GM21390 (cell line): ENCODE measurements at regions not wholly inside any gene's neighbourhood (a gene's known extent, or its start where the extent isn't known, plus 50 kb on each side); places are given as distances from the start of the nearest gene placed in this dataset.
"Not testable (repeated sequence)": the region's sequence is repeated elsewhere in the genome, so short reads cannot be mapped to it uniquely, and the experiment has no call there.

Experiments
- ATAC-seq: cut with Tn5 transposase; IDR thresholded peaks from one replicate; pipeline ENCODE4 v1.9.1; 2021; ENCODE audit not compliant: unreplicated experiment

DNA sequence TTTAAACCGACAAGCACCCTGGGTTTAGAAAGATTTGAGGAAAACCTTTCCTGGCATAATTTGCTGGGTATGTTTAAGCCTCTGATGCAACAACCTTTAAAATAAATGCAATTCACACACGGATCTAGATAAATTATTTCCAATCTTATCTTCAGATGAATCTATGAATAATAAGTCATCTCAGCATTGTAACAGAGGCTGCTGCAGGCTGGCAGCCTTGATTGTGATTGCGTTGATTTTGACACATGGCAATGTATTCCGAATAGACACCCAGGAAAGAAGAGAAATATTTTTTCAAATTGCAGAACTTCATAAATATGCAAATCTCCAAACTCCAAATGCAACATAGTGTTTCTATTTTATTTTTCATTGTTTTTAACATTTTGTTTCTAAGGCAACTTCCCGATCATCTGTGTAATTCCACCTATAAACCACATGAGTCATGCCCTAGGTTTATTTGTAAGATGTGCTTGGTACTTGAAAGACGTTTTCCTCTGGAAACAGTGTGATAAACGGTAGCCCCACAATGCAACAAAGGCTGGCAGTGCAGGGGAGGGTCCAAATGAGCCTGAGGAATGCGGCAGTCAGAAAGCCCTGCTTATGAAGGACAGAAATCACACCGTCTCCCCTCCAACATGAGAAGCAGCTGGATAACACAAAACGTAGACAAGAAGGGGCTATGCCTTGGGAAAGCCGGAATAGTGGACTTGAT, 359.0 kb downstream of the BRD1 start:
- ATAC-seq: no peak

DNA sequence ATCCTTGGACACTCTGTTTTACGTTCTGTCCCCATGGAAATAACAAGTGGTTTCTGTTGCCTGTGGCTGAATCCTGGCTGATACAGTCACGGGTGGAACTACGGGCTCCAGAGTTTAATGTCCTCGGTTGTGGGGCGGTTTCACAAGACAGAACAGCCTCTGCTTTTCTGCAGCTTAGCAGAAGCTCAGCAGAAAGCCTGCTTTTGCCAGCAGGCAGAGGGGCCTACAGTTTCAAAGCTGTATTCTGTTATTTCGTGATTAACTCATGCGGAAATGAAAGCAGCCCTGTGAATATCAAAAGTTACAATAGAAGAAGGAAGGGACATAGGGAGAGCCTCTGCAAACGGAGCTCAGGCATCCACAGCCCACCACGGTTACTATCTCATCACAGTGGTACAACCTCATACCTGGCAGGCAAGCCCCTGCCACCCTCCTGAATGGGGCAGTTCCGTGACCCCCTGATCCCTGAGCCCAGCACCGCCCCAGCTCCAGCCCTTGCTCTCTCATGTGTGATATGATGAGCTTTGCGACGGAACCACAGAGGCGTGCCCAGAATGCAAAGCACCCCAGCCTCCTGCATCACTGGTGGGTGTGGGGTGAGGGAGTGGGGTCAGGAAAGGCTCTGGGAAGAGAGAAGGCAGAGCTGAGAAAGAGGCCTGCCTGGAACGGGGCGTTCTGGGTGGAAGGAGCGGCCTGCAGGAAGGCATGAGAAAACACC, 360.6 kb downstream of the BRD1 start:
- ATAC-seq: no peak

DNA sequence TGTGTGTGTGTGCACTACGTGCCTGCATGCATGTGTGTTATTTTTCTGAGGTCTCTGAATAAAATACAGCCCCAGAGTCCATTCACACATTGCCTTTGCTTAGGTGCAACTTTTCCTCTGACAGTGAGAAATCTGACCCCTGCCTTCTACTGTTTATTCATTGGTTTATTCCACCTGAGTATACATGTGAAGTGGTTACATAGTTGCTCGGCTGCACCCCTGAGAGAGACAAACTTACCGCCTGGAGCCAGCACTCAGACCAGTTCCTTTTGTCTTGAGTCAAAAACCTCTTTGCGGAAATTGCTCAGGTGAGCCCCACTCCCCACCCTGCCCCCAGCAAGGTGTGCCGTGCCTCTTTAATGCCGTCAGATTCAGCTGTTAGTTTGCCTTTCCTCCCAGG, 363.6 kb downstream of the BRD1 start:
- no peak for ATAC-seq

DNA sequence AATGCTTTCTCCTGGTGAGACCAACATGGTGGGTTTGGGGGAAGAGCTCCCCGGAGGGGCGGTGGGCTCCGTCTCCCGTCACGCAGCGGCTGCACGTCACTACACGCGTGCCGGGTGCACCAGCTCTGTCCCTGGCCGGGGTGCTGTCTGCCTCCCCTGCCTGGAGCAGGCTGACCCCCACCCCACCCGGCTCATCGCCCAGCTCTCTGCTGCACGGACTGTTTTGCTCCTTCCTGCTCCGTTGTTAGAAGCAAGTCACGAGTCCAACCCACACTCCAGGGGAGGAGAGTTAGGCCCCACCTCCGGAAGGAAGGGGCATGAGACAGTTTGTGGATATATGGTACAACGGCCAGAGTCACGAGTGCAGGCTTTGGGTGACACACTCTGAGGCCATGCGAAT, 364.9 kb downstream of the BRD1 start:
- no peak for ATAC-seq

DNA sequence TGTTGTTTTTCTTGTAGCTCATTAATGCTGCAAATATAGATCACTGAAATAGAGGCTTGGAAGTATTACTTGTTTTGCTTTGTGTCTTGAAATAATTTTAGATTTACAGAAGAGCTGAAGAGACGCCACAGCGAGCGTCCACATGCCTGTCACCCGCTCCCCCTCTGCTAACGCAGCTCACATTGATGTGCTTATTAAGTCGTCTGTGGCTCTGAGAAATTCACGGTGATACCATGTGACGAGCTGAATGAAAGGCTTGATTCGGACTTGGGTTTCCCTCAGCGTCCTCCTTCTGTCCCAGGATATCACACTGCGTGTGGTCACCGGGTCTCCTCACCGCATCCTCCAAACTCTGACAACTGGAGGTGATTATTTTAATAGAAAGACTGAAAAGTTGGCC, 365.4 kb downstream of the BRD1 start:
- no peak for ATAC-seq

DNA sequence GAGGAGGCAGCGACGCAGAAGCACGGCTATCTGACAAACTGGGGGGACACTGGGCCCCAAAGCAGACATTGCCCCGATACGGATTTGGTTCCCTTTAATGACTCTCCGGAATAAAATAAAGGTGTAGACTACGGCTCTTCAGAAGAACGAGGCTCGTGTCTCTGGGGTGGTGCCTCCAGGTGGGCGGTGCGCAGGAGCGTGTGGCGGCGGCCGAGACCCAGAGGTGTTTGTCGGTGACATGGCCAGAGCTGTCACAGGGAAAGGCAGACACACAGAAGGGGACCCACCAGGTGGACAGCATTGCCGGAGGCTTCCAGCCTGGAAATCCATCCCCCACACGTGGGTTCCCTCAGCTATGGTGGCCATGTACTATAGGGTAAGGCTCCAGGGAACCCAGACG, 366.0 kb downstream of the BRD1 start:
- ATAC-seq: no peak

DNA sequence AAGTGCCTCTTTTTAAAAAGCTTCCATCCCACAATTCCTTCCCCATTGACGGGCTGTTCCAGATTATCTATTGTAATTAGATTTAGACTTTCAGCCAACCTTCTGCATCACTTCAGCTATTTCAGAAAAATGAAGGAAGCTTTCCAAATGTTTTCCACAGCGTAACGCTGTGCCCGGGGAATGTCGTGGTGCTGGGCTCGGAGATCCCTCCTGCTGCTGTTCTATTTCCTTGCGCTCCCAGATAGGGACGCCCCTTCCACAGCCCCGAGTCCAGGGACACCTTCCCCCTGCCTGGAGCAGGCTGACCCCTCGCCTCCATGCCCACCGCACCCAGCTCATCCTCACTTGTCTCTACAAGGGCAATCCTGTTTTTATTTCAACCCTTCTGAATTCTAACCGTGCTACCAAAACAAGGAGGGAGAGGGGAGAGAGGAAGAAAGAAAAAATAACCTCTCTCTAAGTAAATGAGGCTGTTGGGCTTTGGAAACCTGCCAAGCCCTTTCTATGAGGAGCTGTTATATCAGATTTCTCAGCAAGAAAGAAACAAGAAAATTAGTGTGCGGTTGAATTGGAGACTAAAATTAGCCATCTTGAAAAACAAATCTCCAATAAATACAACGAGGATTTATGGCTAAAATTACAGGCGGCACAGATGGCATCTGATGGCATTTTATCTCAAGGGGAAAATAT, 366.9 kb downstream of the BRD1 start:
- ATAC-seq: no peak

DNA sequence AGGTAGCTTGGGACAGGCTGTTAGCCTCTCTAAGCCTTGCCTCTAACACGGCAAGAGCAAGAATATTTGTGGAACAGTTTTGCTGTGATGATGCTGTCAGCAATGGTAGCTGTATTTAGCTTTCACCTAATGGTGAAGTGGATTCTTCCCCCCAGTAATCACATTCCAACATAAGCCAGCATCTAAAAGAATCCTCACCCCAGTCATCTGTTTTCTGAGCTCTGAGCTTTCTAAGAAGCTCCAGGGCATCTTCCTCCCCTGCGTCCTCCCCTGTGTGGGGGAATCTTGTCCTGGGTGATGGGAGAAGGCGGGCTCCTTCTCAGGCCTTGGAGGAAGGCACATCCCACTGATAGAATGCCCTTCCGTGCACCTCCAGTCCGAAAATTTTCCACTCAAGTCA, 367.6 kb downstream of the BRD1 start:
- no peak for ATAC-seq

DNA sequence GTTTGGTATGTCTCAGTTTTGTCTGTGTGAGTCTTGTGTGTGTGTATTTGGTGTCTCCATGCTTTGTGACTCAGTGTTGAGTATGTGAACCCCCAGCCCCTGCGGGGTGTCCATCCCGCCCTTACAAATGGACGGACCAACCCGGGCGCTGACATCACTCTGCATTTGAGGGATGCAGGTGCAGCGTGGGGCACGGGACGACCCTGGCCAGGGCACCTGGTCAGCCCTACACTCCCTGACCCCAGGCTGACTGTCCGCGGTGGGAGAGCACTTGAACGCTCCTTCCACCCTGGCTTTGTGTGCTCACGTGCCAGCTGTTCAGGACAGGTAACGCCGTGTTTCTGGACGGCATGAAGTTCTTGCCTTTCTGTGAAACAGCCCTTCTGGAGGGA, 369.0 kb downstream of the BRD1 start:
- ATAC-seq: no peak

DNA sequence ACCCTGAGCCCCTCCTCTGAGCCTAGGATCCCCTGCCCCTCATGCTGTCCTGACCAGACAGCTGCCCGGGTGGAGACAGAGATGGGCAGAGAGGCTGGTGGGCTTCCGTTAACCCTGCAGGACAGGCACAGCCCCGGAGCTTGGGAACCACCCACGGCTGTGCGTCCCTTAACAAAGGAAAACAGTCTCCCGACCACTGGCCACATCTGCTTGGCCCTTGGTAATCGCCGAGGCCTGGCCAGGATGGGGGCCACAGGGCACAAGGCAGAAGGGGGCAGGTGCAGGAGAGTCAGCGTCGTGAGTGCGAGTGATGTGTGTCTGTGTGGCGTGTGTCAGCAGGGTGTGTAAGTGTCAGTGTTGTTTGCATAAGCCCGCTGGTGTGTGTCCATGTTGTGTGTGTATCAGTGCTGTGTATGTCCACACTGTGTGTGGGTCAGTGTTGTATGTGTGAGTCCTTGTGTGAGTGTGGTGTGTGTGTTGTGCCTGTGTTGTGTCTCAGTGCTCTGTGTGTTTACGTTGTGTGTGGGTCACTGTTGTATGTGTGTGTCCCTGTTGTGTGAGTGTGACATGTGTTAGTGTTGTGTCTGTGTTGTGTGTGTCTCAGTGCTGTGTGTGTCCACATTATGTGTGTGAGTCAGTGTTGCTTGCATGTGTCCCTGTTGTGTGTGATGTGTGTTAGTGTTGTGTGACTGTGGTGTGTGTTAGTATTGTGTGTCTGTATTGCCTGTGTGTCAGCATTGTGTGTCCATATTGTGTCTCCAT, 369.5 kb downstream of the BRD1 start:
- no peak for ATAC-seq

DNA sequence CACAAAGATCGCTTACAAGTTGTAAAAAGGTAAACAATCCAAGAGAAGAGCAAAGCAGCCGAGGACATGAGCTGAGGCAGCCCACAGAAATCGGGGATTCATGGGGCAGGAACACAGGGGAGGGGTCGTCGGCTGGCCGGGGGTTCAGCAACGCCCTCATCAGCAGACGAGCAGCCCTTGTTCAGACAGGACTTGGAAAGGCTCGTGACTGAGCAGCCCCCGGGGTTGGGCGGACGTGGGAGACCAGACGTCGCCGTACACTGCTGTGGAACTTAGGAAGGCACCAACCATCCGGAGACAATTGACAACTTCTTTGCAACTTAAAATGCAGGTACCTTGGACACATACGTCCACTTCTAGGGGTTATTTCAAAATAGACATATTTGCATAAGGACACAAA, 370.5 kb downstream of the BRD1 start:
- no peak for ATAC-seq

DNA sequence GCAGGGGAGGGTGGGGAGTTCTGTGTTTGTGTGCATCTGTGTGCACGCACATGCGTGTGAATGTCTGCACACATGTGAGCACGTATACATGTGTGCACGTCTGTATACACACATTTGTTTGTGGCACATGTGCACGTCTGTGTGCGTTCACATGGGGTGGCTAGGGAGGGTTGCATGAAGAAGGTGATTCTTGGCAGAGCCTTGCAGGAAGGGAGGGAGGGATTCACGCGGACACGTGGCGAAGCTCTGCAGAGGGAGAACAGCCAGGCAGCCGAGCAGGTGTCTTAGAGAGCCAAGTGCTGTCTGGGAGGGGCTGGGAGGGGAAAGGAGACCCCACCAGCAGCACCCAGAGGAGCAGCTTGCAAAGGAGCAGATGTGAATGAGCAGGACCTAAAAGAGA, 372.1 kb downstream of the BRD1 start:
- no peak for ATAC-seq

DNA sequence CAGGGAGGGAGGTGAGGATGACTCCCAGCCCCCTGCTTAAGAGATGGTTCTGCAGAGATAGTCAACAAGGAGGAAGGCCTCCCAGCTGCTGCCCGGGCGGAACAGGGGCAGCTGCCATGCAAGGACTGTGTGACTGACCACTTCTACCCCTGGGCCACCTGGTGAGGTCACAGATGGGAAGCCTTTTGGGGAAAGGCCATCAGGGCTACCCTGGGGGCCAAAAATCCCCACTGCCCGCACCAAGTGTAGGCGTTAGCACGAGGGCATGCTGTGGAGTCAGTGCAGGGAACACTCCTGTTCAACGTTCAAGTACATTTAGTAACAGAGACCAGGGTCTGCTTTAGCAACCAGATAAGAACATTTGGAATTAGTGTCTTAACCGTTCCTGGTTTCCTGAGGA, 372.9 kb downstream of the BRD1 start:
- ATAC-seq: no peak

DNA sequence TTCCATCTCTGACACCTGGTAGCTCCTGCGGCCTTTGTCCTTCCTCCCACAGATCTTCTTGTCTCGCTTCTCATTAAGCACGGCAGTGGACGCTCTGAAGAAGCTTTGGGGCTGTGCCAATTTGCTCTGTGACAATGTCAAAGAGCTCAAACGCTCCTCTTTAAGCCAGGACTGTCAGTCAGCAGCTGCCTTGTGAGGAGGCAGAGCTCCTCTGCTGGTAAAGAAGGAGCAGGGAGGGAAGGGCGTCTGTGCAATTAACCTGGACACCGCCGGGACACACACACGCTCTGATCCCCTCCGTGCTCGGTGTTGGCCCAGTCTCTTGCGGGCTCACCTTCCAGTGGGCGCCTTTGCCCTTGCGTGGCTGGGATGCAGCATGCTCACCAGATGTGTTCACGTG, 373.9 kb downstream of the BRD1 start:
- no peak for ATAC-seq

DNA sequence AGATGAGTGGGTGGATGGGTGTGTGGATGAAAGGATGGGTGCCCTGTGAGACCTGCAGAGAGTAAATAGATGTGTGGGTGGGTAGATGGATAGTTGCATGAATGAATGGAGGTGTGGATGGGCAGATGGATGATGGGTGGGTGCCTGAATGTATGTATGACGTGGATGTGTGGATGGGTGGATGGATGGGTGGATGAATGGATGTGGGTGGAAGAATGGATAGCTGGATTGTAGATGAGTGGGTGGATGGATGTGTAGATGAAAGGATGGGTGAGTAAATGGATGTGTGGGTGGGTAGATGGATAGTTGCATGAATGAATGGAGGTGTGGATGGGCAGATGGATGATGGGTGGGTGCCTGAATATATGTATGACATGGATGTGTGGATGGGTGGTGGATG, 374.7 kb downstream of the BRD1 start:
- not testable (repeated sequence) for ATAC-seq

DNA sequence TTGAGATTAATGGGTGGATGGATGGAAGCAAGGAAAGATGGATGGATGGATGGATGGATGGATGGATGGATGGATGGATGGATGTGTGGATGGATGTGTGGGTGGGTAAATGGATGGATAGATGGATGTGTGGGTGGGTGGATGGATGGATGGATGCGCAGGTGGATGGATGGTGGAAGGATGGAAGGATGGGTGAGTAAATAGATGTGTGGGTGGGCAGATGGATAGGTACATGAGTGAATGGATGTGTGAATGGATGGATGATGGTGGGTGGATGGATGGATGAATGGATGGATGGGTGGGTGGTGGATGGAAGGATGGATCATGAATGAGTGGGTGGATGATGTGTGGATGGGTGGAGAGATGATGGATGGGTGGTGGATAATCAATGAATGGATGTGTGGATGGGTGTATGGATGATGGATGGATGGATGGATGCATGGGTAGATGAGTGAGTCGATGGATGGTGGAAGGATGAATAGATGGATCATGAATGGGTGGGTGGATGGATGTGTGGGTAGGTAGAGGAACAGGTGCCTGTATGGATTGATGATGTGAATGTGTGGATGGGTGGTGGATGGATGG, 375.2 kb downstream of the BRD1 start:
- no peak for ATAC-seq

DNA sequence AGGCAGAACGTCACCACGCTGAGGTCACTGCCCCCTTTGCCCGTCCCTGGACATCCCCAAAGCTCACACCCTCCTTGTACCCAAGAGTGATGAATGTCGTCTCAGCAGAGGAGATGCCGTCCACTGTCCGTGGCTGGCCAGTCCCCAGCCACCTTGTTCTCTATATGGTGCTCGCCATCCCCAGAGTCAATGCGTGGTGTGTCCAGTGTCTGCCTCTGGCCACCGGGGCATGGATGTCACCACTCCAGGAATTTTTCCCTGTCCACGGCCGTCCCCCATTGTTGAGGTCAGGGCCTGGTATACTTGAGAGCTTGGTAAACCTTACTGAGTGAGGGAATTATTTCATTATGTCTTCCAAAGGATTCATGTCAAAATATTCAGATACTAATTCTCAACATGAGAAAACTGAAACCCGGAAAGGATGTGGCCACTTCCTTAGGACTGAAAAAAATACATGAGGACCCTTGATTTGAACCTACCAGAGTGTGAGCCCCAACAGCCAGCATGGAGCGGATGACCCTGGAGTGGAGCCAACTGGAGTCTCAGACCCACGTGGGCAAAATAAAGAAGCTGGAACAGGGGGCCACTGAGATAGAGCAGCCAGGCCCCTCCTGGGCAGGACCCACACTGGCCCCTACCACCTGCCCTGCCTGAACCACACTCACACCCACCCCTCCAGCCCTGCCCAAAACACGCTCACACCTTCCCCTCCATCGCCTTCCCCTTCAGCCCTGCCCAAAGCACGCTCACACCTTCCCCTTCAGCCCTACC, 376.4 kb downstream of the BRD1 start:
- no peak for ATAC-seq

DNA sequence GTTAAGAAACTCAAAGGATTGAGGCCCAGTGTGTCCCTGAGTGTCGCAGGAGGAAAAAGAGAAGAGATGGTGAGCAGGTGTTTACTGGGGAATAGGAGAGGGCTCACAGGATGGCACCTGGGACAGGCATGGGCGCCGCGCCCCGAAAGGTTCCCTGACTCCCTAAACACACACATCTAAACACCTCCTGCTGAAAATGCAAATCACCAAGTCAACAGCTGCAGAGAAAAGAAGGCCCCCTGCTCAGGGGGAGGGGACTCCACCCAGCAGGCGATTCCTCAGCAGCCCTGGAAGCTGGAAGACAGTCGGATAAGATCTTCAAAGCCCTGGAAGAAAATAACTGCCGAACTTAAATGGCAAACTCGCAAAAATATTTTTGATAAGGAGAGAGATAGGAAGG, 377.2 kb downstream of the BRD1 start:
- ATAC-seq: no peak

DNA sequence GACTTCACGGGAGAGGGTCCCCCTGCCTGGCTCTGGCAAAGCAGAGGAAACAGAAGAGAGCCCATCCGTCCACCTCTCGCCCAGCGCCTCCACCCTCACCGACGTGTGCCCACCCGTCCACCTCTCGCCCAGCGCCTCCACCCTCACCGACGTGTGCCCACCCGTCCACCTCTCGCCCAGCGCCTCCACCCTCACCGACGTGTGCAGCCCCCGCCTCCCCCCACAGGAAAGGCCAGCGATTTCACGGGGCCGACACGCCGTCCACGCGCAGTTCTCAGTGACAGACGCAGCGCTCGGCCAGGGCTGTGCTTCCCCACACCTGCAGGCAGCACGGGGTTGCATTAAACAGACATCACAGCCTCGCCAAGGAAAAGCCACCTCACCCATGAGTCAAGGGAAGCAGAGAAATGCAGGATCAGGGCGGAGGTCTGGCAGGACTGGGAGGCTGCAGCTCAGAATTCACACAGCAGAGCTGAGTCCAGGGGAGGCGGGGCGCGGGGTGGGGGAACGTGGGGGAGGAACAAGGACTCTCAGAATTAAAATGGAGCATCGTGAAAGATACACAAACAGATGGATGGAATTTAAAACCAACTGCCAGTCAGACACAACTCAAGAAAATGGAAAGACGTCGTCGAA, 377.7 kb downstream of the BRD1 start:
- ATAC-seq: no peak

DNA sequence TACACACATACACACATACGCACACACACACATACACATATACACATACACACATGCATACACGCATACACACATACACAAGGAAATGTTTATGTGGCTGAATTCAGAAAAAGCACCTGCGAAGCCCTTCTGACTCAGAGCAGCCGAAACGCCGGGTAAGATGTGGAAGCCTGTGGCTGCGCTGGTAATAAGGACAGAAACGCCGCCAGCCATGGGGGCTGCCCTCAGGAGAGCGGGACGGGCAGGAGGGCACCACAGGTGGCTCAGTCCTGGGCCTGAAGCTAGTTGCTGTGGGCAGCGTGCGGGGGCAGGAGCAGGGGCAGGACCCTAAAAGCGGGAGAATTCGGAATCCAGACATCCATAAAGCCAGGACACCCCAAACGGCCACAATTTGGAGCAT, 378.3 kb downstream of the BRD1 start:
- ATAC-seq: no peak
